Esophagus muscularis mucosa (tissue), 4 donors: ENCODE measurements at regions not wholly inside any gene's neighbourhood (a gene's known extent, or its start where the extent isn't known, plus 50 kb on each side); places are given as distances from the start of the nearest gene placed in this dataset.
"Not testable (repeated sequence)": the region's sequence is repeated elsewhere in the genome, so short reads cannot be mapped to it uniquely, and the experiment has no call there.

Experiments used
- EP300 ChIP-seq: sonication (generic); formaldehyde crosslinking; IDR thresholded peaks from one replicate; pipeline ENCODE4 v1.6.1; 2017; ENCODE audit warnings: antibody characterized with exemption
- POLR2A ChIP-seq: fragments of 450-650 bp; IDR thresholded peaks from one replicate; pipeline ENCODE4 v1.6.1; 2017; ENCODE audit warnings: antibody characterized with exemption, moderate library complexity, mild to moderate bottlenecking, low read depth
- POLR2AphosphoS5 ChIP-seq, 2 donors: sonication (generic); formaldehyde crosslinking; IDR thresholded peaks; one replicate each; pipeline ENCODE4 v1.6.1; 2017; ENCODE audit warnings: antibody characterized with exemption in 2 of 2
- TF ChIP-seq, protein P1 (sequence below), 3 experiments: fragments of 200-600 bp in 2 of 3; fragments of 450-650 bp in 1 of 3; sonication (generic) in 2 of 3; IDR thresholded peaks; one replicate each; pipeline ENCODE4 v1.5.1; 2017 to 2019; ENCODE audit warnings: antibody characterized with exemption in 3 of 3, mild to moderate bottlenecking in 2 of 3, moderate library complexity in 1 of 3

DNA sequence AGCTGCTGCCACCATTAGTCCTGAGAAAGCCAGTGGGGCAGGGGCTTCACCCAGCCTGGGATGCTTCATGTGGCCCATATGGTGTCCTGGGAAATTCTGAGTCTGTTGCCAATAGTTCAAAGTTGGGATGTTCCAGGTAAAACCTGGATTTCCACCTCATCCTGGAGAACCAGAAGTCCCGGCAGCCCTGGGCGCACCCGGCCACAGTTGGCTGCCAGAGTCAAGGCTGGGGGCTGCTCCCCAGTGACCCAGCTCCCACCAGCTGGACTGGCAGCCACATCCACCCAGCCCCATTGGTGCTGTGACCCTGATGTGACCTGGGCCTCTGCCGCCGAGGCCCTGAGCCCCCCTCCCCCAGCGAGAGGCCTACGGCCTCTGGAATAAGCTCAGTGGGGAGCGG is 336.1 kb downstream of the ADGRD1 start:
- TF ChIP-seq, protein P1, sequence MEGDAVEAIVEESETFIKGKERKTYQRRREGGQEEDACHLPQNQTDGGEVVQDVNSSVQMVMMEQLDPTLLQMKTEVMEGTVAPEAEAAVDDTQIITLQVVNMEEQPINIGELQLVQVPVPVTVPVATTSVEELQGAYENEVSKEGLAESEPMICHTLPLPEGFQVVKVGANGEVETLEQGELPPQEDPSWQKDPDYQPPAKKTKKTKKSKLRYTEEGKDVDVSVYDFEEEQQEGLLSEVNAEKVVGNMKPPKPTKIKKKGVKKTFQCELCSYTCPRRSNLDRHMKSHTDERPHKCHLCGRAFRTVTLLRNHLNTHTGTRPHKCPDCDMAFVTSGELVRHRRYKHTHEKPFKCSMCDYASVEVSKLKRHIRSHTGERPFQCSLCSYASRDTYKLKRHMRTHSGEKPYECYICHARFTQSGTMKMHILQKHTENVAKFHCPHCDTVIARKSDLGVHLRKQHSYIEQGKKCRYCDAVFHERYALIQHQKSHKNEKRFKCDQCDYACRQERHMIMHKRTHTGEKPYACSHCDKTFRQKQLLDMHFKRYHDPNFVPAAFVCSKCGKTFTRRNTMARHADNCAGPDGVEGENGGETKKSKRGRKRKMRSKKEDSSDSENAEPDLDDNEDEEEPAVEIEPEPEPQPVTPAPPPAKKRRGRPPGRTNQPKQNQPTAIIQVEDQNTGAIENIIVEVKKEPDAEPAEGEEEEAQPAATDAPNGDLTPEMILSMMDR (IDR thresholded peaks at IDR 0.05): not testable (repeated sequence)
- TF ChIP-seq POLR2A; POLR2AphosphoS5 (IDR thresholded peaks at IDR 0.05); EP300: not testable (repeated sequence)
